ENCODE measurements at regions not wholly inside any gene's neighbourhood (a gene's known extent, or its start where the extent isn't known, plus 50 kb on each side); places are given as distances from the start of the nearest gene placed in this dataset.
A peak's percentile ranks its signal among the peaks of the same experiment; 100 is the strongest.

- DNase-seq, result no peak
- Histone ChIP-seq H3K27ac (ENCODE audit: low read depth in 2 of 2, low read length in 1 of 2) (peak overlapping the region in 1 of 2 experiments; percentile 56; a peak in 2 of 4 replicates), H3K4me1 (ENCODE audit: control insufficient read depth in 1 of 2, insufficient read depth in 2 of 2, low read depth in 1 of 2, low read length in 1 of 2) (peaks cover 4 to 12% of the 10 kb centered on the region in 2 experiments; a peak in 1 of 4 replicates), H2AFZ (ENCODE audit: low read depth) (no peak overlapping the region), H3K9ac (0 out of 2 replicates have a peak overlapping the region, but pooled peaks have one; percentile 7), H3K36me3 (replicated peaks in 1 of 2; ENCODE audit: control insufficient read depth in 1 of 2, insufficient read depth in 2 of 2, low read length in 1 of 2) (no peaks in the 10 kb centered on the region), H3K79me2 (ENCODE audit: insufficient read depth) (no peaks in the 10 kb centered on the region), H3K9me3 (no peaks in the 10 kb centered on the region), H3K9me2 (no peaks in the 10 kb centered on the region), H4K20me1 (ENCODE audit: insufficient read depth) (no peaks in the 10 kb centered on the region), H3K4me3 (ENCODE audit: low read depth in 2 of 2, low read length in 1 of 2) (no peak overlapping the region), H3F3A (replicated peaks; ENCODE audit: insufficient read depth) (peaks cover 10% of the 10 kb centered on the region), H3K27me3 (ENCODE audit: insufficient read depth) (no peaks in the 10 kb centered on the region), H3K4me2 (no peak overlapping the region)
- ChIA-PET POLR2A (no interaction called here), CTCF (interaction anchor here (1.4 kb wide), 1 partner anchor 12 kb away, joined by 3 read pairs; no protein-coding TSS in a partner anchor)
- TF ChIP-seq REST (IDR thresholded peaks at IDR 0.05; ENCODE audit: low read depth, low read length) (no peak), FOXJ3 (CRISPR knock-in tag; IDR thresholded peaks at IDR 0.05) (no peak), FOXM1 (IDR thresholded peaks at IDR 0.05; ENCODE audit: low read depth) (no peak), POLR2AphosphoS5 (IDR thresholded peaks at IDR 0.05; ENCODE audit: low read depth, low read length) (no peak), EZH2phosphoT487 (IDR thresholded peaks at IDR 0.05; ENCODE audit: borderline replicate concordance, low read depth) (no peak), FOSL2 (IDR thresholded peaks at IDR 0.05; ENCODE audit: borderline replicate concordance, low read depth) (no peak), SMC3 (IDR thresholded peaks at IDR 0.05; ENCODE audit: low read depth, low read length) (no peak), MAX (IDR thresholded peaks at IDR 0.05; ENCODE audit: low read depth) (no peak), NFIC (IDR thresholded peaks at IDR 0.05; ENCODE audit: borderline replicate concordance) (no peak), TCF12 (IDR thresholded peaks at IDR 0.05) (no peak), RCOR1 (IDR thresholded peaks at IDR 0.05; ENCODE audit: low read length) (no peak), MXI1 (IDR thresholded peaks at IDR 0.05; ENCODE audit: low read depth, low read length) (no peak), GABPA (IDR thresholded peaks at IDR 0.05; ENCODE audit: low read depth) (no peak), IRF3 (IDR thresholded peaks at IDR 0.05; ENCODE audit: low read depth, low read length) (no peak), CHD2 (IDR thresholded peaks at IDR 0.05; ENCODE audit: low read length, partially characterized antibody) (no peak)
- TF ChIP-seq, protein P1, sequence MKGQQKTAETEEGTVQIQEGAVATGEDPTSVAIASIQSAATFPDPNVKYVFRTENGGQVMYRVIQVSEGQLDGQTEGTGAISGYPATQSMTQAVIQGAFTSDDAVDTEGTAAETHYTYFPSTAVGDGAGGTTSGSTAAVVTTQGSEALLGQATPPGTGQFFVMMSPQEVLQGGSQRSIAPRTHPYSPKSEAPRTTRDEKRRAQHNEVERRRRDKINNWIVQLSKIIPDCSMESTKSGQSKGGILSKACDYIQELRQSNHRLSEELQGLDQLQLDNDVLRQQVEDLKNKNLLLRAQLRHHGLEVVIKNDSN (IDR thresholded peaks at IDR 0.05; ENCODE audit: borderline replicate concordance, low read depth), result no peak
- 43% methylated on average over 1 of the region's 1 CpG for WGBS (ENCODE audit: low lambda C conversion rate)
Measured at GRCh38 chr3:27545061-27545460, 60.9 kb upstream of the SLC4A7 start.
